ENCODE measurements at regions not wholly inside any gene's neighbourhood (a gene's known extent, or its start where the extent isn't known, plus 50 kb on each side); places are given as distances from the start of the nearest gene placed in this dataset.

DNA sequence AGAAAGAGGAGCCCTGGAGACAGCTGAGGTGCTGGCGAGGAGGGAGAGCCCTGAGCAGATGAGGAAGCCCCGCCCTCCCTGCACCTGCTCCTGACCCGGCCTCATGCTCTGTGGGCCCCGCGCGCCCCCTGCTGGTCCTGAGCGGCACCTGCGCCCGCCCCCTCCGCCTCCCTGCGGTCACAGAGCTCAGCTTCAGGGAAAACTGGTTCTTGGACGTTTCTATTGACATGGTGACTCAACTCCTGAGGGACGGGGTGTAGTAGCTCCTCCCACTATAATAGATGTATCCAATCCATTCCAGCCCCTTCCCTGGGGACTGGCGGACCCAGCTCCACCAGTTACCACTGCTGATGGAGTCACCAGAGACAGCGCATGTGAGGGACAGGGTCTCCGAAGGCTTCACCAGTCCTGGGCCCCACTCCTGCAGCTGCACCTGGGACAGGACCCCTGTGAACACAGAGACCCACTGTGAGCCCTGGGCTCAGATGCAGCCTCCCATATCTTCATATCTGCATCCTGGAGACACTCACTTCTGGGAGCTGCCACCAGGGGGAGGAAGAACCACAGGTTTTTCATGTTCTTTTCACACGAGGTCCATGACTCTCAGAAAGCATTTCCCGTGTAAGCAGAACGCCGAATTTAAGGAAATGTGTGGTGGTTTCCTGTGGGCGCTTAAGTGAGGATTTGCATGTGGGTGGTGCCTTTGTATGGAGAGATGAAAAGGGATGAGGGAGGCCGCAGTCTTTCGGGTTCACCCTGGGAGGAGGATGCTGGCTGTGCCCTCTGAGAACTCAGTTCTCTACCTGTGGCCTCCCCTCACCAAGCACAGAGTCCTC lies 1346.4 kb downstream of the TMEM121 start:
- no peak for DNase-seq (ENCODE audit: low spot score)
- Histone ChIP-seq H3K4me3 (no peak overlapping the region), H3K4me1 (ENCODE audit: control insufficient read depth in 1 of 2, low read depth in 2 of 2) (no peaks in the 10 kb centered on the region), H3K36me3 (no peaks in the 10 kb centered on the region), H3K9me3 (no peaks in the 10 kb centered on the region), H3K27me3 (replicated peaks; ENCODE audit: insufficient read depth) (no peaks in the 10 kb centered on the region), H3K27ac (no peak overlapping the region)
- ATAC-seq (ENCODE audit: insufficient number of reproducible peaks, low FRiP score, low read depth), result no peak
- TF ChIP-seq CTCF (IDR thresholded peaks at IDR 0.05), result peak; percentile 30

GRCh38 chr14:106874350-106874749 lies 1348.0 kb downstream of the TMEM121 start:
- Histone ChIP-seq H3K9me3 (no peaks in the 10 kb centered on the region), H3K27me3 (replicated peaks; ENCODE audit: insufficient read depth) (no peaks in the 10 kb centered on the region), H3K4me3 (no peak overlapping the region), H3K27ac (no peak overlapping the region), H3K36me3 (no peaks in the 10 kb centered on the region), H3K4me1 (ENCODE audit: control insufficient read depth in 1 of 2, low read depth in 2 of 2) (no peaks in the 10 kb centered on the region)
- ATAC-seq (ENCODE audit: insufficient number of reproducible peaks, low FRiP score, low read depth) (no peak), DNase-seq (ENCODE audit: low spot score) (no peak)
- TF ChIP-seq CTCF (IDR thresholded peaks at IDR 0.05), result no peak

GRCh38 chr14:106875503-106875902 lies 1349.1 kb downstream of the TMEM121 start:
- Histone ChIP-seq H3K9me3 (no peaks in the 10 kb centered on the region), H3K27me3 (replicated peaks; ENCODE audit: insufficient read depth) (no peaks in the 10 kb centered on the region), H3K4me1 (ENCODE audit: control insufficient read depth in 1 of 2, low read depth in 2 of 2) (no peaks in the 10 kb centered on the region), H3K36me3 (no peaks in the 10 kb centered on the region), H3K4me3 (no peak overlapping the region), H3K27ac (no peak overlapping the region)
- DNase-seq (ENCODE audit: low spot score), result no peak
- ATAC-seq (ENCODE audit: insufficient number of reproducible peaks, low FRiP score, low read depth), result no peak
- TF ChIP-seq CTCF (IDR thresholded peaks at IDR 0.05), result no peak

- DNase-seq (ENCODE audit: low spot score) (no peak), ATAC-seq (ENCODE audit: insufficient number of reproducible peaks, low FRiP score, low read depth) (no peak)
- Histone ChIP-seq H3K4me3 (no peak overlapping the region), H3K9me3 (no peaks in the 10 kb centered on the region), H3K36me3 (no peaks in the 10 kb centered on the region), H3K27ac (no peak overlapping the region), H3K4me1 (ENCODE audit: control insufficient read depth in 1 of 2, low read depth in 2 of 2) (no peaks in the 10 kb centered on the region), H3K27me3 (replicated peaks; ENCODE audit: insufficient read depth) (no peaks in the 10 kb centered on the region)
- no peak for TF ChIP-seq CTCF (IDR thresholded peaks at IDR 0.05)
Measured at GRCh38 chr14:106876711-106877110, 1350.3 kb downstream of the TMEM121 start.

- H3K27ac ChIP-seq, result no peak overlapping the region
- DNase-seq (ENCODE audit: low spot score) (no peak), ATAC-seq (ENCODE audit: insufficient number of reproducible peaks, low FRiP score, low read depth) (no peak)
- H3K4me1 ChIP-seq (ENCODE audit: control insufficient read depth in 1 of 2, low read depth in 2 of 2), result no peaks in the 10 kb centered on the region
- no peaks in the 10 kb centered on the region for H3K36me3 ChIP-seq
- no peak for TF ChIP-seq CTCF (IDR thresholded peaks at IDR 0.05)
- H3K9me3 ChIP-seq, result no peaks in the 10 kb centered on the region
- no peak overlapping the region for H3K4me3 ChIP-seq
- no peaks in the 10 kb centered on the region for H3K27me3 ChIP-seq (replicated peaks; ENCODE audit: insufficient read depth)
Measured at GRCh38 chr14:106877517-106877916, 1351.1 kb downstream of the TMEM121 start.
